SK-N-MC (cell line): ENCODE measurements at regions not wholly inside any gene's neighbourhood (a gene's known extent, or its start where the extent isn't known, plus 50 kb on each side); places are given as distances from the start of the nearest gene placed in this dataset.

Experiments used
- EZH2 ChIP-seq: fragments of 200-600 bp; sonication (generic); IDR thresholded peaks from one replicate; pipeline ENCODE4 v1.6.1; 2017; ENCODE audit warnings: antibody characterized with exemption
- POLR2AphosphoS5 ChIP-seq: IDR thresholded peaks from 2 replicates; pipeline ENCODE4 v1.6.1; 2012; ENCODE audit warnings: mild to moderate bottlenecking, low read depth, low read length, borderline replicate concordance

DNA sequence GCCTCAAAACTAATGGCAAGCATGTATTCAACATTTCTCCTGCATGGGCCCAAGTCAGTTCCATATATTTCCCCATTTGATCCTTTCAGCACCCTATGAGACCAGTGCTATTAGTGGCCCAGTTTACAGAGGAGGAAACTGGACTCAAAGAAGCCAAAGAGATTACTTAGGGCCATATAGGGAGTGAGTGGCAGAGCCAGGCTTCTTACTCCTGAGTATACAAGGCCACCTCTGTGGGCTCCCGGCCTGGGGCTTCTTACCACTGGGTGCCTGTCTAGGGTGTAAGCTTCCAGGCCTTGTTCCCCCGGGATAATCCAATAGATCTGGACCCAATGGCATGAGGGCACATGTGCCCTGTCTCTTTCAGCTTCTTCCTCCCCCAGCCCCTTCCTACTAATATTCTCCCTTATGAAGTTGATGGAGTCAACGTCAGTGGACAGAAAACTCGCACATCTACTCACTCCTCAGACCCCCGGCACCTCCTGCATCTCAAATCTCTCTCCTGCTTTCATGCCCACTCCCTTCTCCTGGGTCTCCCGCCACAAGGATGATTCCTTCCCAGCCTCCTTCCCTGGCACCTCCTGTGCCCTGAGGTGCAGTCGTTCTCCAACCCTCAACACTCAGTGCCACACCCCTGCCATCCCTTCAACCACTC, 222.6 kb downstream of the ANAPC1 start:
- TF ChIP-seq POLR2AphosphoS5 (no peak), EZH2 (no peak)
